ENCODE measurements at regions not wholly inside any gene's neighbourhood (a gene's known extent, or its start where the extent isn't known, plus 50 kb on each side); places are given as distances from the start of the nearest gene placed in this dataset.

DNA sequence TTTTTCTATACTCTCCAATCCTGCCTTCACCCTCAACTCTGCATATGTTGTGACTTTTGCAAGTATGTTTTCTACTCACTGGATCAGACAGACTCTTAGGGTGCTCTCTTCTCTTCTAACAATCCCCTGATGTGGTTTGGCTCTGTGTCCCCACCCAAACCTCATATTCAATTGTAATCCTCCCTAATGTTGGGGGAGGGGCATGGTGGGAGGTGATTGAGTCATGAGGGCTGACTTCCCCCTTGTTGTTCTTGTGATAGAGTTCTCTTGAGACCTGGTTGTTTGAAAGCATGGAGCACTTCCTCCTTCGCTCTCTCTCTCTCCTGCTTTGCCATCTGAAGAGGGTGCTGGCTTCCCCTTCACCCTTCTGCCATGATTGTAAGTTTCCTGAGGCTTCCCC is 148.9 kb upstream of the IGSF21 start:
- TF ChIP-seq, protein P1, sequence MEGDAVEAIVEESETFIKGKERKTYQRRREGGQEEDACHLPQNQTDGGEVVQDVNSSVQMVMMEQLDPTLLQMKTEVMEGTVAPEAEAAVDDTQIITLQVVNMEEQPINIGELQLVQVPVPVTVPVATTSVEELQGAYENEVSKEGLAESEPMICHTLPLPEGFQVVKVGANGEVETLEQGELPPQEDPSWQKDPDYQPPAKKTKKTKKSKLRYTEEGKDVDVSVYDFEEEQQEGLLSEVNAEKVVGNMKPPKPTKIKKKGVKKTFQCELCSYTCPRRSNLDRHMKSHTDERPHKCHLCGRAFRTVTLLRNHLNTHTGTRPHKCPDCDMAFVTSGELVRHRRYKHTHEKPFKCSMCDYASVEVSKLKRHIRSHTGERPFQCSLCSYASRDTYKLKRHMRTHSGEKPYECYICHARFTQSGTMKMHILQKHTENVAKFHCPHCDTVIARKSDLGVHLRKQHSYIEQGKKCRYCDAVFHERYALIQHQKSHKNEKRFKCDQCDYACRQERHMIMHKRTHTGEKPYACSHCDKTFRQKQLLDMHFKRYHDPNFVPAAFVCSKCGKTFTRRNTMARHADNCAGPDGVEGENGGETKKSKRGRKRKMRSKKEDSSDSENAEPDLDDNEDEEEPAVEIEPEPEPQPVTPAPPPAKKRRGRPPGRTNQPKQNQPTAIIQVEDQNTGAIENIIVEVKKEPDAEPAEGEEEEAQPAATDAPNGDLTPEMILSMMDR (IDR thresholded peaks at IDR 0.05 in 2 of 3, conservative IDR thresholded peaks at IDR 0.05 in 1 of 3; ENCODE audit: borderline replicate concordance in 1 of 3, insufficient read depth in 1 of 3, low read depth in 2 of 3, low read length in 2 of 3), result no peak
- TF ChIP-seq POLR2A (IDR thresholded peaks at IDR 0.05; ENCODE audit: borderline replicate concordance, extremely low read depth, insufficient read depth, insufficient read length) (no peak), EZH2 (IDR thresholded peaks at IDR 0.05) (no peak), FOSL1 (IDR thresholded peaks at IDR 0.05; ENCODE audit: low read depth) (no peak), POLR2AphosphoS5 (IDR thresholded peaks at IDR 0.05; ENCODE audit: low read depth, low read length) (no peak), JUND (IDR thresholded peaks at IDR 0.05) (no peak), SRF (IDR thresholded peaks at IDR 0.05; ENCODE audit: low read depth) (no peak), ZNF274 (IDR thresholded peaks at IDR 0.05; ENCODE audit: low read depth, low read length) (no peak)
- TF ChIP-seq, protein P2, sequence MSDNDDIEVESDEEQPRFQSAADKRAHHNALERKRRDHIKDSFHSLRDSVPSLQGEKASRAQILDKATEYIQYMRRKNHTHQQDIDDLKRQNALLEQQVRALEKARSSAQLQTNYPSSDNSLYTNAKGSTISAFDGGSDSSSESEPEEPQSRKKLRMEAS (IDR thresholded peaks at IDR 0.05), result no peak
- TF ChIP-seq, protein P3, sequence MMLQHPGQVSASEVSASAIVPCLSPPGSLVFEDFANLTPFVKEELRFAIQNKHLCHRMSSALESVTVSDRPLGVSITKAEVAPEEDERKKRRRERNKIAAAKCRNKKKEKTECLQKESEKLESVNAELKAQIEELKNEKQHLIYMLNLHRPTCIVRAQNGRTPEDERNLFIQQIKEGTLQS (IDR thresholded peaks at IDR 0.05), result no peak

Measured in HCT116 (cell line).